HG03108 (cell line): ENCODE measurements at regions not wholly inside any gene's neighbourhood (a gene's known extent, or its start where the extent isn't known, plus 50 kb on each side); places are given as distances from the start of the nearest gene placed in this dataset.

Experiments
- ATAC-seq: cut with Tn5 transposase; IDR thresholded peaks from one replicate; pipeline ENCODE4 v1.9.1; 2021; ENCODE audit warnings: moderate library complexity; ENCODE audit not compliant: unreplicated experiment

- no peak for ATAC-seq
These were observed 197.5 kb upstream of the FOXA2 start for GRCh38 chr20:22781869-22782268.

GRCh38 chr20:22789676-22790075, 205.3 kb upstream of the FOXA2 start:
- ATAC-seq: no peak

- no peak for ATAC-seq
These were observed 207.0 kb upstream of the FOXA2 start for GRCh38 chr20:22791396-22791795.

- ATAC-seq: no peak
These were observed 207.6 kb upstream of the FOXA2 start for GRCh38 chr20:22791877-22792525.

- ATAC-seq: no peak
These were observed 209.8 kb upstream of the FOXA2 start for GRCh38 chr20:22794200-22794599.

- ATAC-seq: no peak
These were observed 211.1 kb upstream of the FOXA2 start for GRCh38 chr20:22795433-22795832.

GRCh38 chr20:22795871-22796270, 211.5 kb upstream of the FOXA2 start:
- no peak for ATAC-seq

- no peak for ATAC-seq
These were observed 212.2 kb upstream of the FOXA2 start for GRCh38 chr20:22796469-22797077.

GRCh38 chr20:22797103-22797502, 212.7 kb upstream of the FOXA2 start:
- ATAC-seq: no peak

GRCh38 chr20:22799687-22800086, 215.3 kb upstream of the FOXA2 start:
- no peak for ATAC-seq

- ATAC-seq: no peak
These were observed 215.8 kb upstream of the FOXA2 start for GRCh38 chr20:22800129-22800528.

- ATAC-seq: no peak
These were observed 217.2 kb upstream of the FOXA2 start for GRCh38 chr20:22801528-22801927.

GRCh38 chr20:22802296-22802695, 217.9 kb upstream of the FOXA2 start:
- ATAC-seq: no peak

GRCh38 chr20:22805219-22805618, 220.8 kb upstream of the FOXA2 start:
- no peak for ATAC-seq

GRCh38 chr20:22805996-22806395, 221.6 kb upstream of the FOXA2 start:
- ATAC-seq: no peak

GRCh38 chr20:22807045-22807444, 222.7 kb upstream of the FOXA2 start:
- ATAC-seq: no peak

GRCh38 chr20:22807646-22808244, 223.4 kb upstream of the FOXA2 start:
- no peak for ATAC-seq

- ATAC-seq: no peak
These were observed 224.3 kb upstream of the FOXA2 start for GRCh38 chr20:22808628-22809027.

GRCh38 chr20:22810030-22810429, 225.1 kb upstream of the SSTR4 start:
- no peak for ATAC-seq

GRCh38 chr20:22810626-22811569, 224.2 kb upstream of the SSTR4 start:
- ATAC-seq: no peak

- ATAC-seq: no peak
These were observed 220.5 kb upstream of the SSTR4 start for GRCh38 chr20:22814471-22815205.
